IMR-90 (cell line): ENCODE measurements at regions not wholly inside any gene's neighbourhood (a gene's known extent, or its start where the extent isn't known, plus 50 kb on each side); places are given as distances from the start of the nearest gene placed in this dataset.

Experiments used
- ATAC-seq: fragments of 200-7000 bp; cut with Tn5 transposase; 2 replicates; pipeline ENCODE4 v1.9.1; 2020; ENCODE audit warnings: low read depth, mild to moderate bottlenecking, moderate library complexity
- BruUV-seq: library from RNA; stranded (reverse); fragments of 400-500 nt; replicated peaks from 2 replicates; lab custom pipeline; 2021; lab: Mats Ljungman, UMichigan
- CTCF ChIA-PET: fragments of 300-600 bp; formaldehyde crosslinking; extraction: SDS; loops from one replicate; lab custom pipeline; 2021; ENCODE audit warnings: antibody characterized with exemption; lab: Yijun Ruan, JAX
- POLR2A ChIA-PET: fragments of 300-600 bp; sonication (Branson Sonifier 250); formaldehyde crosslinking; loops from one replicate; lab custom pipeline; 2022; ENCODE audit warnings: antibody characterized with exemption; ENCODE audit not compliant: unreplicated experiment; lab: Charles Lee
- DNase-seq: peaks from one replicate; pipeline ENCODE4 v3.0.0; 2013
- H2AFZ ChIP-seq: replicated peaks from 2 replicates; pipeline ENCODE3; 2013; ENCODE audit warnings: low read length, mild to moderate bottlenecking; ENCODE audit not compliant: poor library complexity
- H2AK5ac ChIP-seq: 2 replicates; pipeline ENCODE4 v1.6.1; 2013; ENCODE audit warnings: low read depth, low read length, inconsistent platforms
- H2AK9ac ChIP-seq: replicated peaks from 2 replicates; pipeline ENCODE3; 2013; ENCODE audit warnings: mild to moderate bottlenecking, low read depth, low read length, moderate library complexity; ENCODE audit not compliant: poor library complexity
- H2BK120ac ChIP-seq: 2 replicates; pipeline ENCODE4 v1.6.1; 2013; ENCODE audit warnings: low read depth, low read length, inconsistent platforms
- H2BK15ac ChIP-seq: 3 replicates; pipeline ENCODE4 v1.6.1; 2013; ENCODE audit warnings: low read depth, low read length, inconsistent platforms
- H2BK20ac ChIP-seq: 2 replicates; pipeline ENCODE4 v1.6.1; 2013; ENCODE audit warnings: low read depth, mild to moderate bottlenecking, inconsistent platforms, low read length, moderate library complexity
- H2BK5ac ChIP-seq: 2 replicates; pipeline ENCODE4 v1.6.1; 2013; ENCODE audit warnings: mild to moderate bottlenecking, low read depth, low read length, inconsistent platforms; ENCODE audit not compliant: poor library complexity, severe bottlenecking
- H3K14ac ChIP-seq: replicated peaks from 2 replicates; pipeline ENCODE4 v1.6.1; 2013; ENCODE audit warnings: low read depth, low read length, inconsistent platforms
- H3K18ac ChIP-seq: 2 replicates; pipeline ENCODE4 v1.6.1; 2013; ENCODE audit warnings: low read depth, low read length, control low read depth
- H3K23ac ChIP-seq: 2 replicates; pipeline ENCODE4 v1.6.1; 2013; ENCODE audit warnings: low read depth, low read length, inconsistent platforms
- H3K27ac ChIP-seq: 2 replicates; pipeline ENCODE4 v1.5.1; 2013; ENCODE audit warnings: mild to moderate bottlenecking, control low read depth, low read length; ENCODE audit not compliant: insufficient read depth
- H3K27me3 ChIP-seq: 2 replicates; pipeline ENCODE4 v1.6.1; 2013; ENCODE audit warnings: low read length; ENCODE audit not compliant: control insufficient read depth, insufficient read depth
- H3K36me3 ChIP-seq: 2 replicates; pipeline ENCODE4 v1.6.1; 2013; ENCODE audit warnings: low read length, mixed read lengths; ENCODE audit not compliant: control insufficient read depth, insufficient read depth
- H3K4ac ChIP-seq: 2 replicates; pipeline ENCODE4 v1.6.1; 2013; ENCODE audit warnings: low read depth, low read length, inconsistent platforms
- H3K4me1 ChIP-seq: 2 replicates; pipeline ENCODE4 v1.6.1; 2013; ENCODE audit warnings: low read length, mixed read lengths; ENCODE audit not compliant: control insufficient read depth, insufficient read depth
- H3K4me2 ChIP-seq: 2 replicates; pipeline ENCODE4 v1.6.1; 2013; ENCODE audit warnings: low read depth, mild to moderate bottlenecking, control low read depth, low read length, moderate library complexity
- H3K4me3 ChIP-seq: 2 replicates; pipeline ENCODE4 v1.5.1; 2013; ENCODE audit warnings: low read depth, mild to moderate bottlenecking, control low read depth, low read length, moderate library complexity; ENCODE audit not compliant: insufficient read depth
- H3K56ac ChIP-seq: 2 replicates; pipeline ENCODE4 v1.6.1; 2013; ENCODE audit warnings: low read length, inconsistent platforms; ENCODE audit not compliant: insufficient read depth; ENCODE audit errors: extremely low read depth
- H3K79me1 ChIP-seq, 2 experiments: 2 replicates each; pipeline ENCODE4 v1.6.1; 2013; ENCODE audit warnings: low read length in 2 of 2, inconsistent platforms in 1 of 2, low read depth in 1 of 2
- H3K9ac ChIP-seq: 2 replicates; pipeline ENCODE4 v1.6.1; 2013; ENCODE audit warnings: low read depth, low read length, control low read depth
- H3K9me1 ChIP-seq: 2 replicates; pipeline ENCODE4 v1.6.1; 2013; ENCODE audit warnings: low read length, inconsistent platforms; ENCODE audit not compliant: insufficient read depth
- H3K9me3 ChIP-seq: 2 replicates; pipeline ENCODE4 v1.6.1; 2013; ENCODE audit warnings: low read length; ENCODE audit not compliant: control insufficient read depth, insufficient read depth
- H4K20me1 ChIP-seq: 2 replicates; pipeline ENCODE4 v1.6.1; 2013; ENCODE audit warnings: low read length, inconsistent platforms; ENCODE audit not compliant: insufficient read depth
- H4K5ac ChIP-seq: 2 replicates; pipeline ENCODE4 v1.6.1; 2013; ENCODE audit warnings: mild to moderate bottlenecking, low read depth, low read length, control low read depth
- H4K8ac ChIP-seq, 2 experiments: 2 replicates each; pipeline ENCODE4 v1.6.1; 2013; ENCODE audit warnings: low read depth in 2 of 2, low read length in 2 of 2, control low read depth in 1 of 2, inconsistent platforms in 1 of 2
- H4K91ac ChIP-seq: 2 replicates; pipeline ENCODE4 v1.6.1; 2013; ENCODE audit warnings: low read depth, low read length, inconsistent platforms; ENCODE audit not compliant: insufficient read depth
- FOS ChIP-seq: fragments of 150-350 bp; IDR thresholded peaks from 2 replicates; pipeline ENCODE4 v1.6.1; 2016; ENCODE audit warnings: low read depth, low read length
- MAFK ChIP-seq: IDR thresholded peaks from 2 replicates; pipeline ENCODE4 v1.6.1; 2012; ENCODE audit warnings: low read depth, low read length, improper control_type of control experiment
- MAZ ChIP-seq: IDR thresholded peaks from 2 replicates; pipeline ENCODE4 v1.6.1; 2012; ENCODE audit warnings: low read depth, mild to moderate bottlenecking, low read length, improper control_type of control experiment, moderate library complexity, borderline replicate concordance
- POLR2A ChIP-seq: IDR thresholded peaks from 2 replicates; pipeline ENCODE4 v1.6.1; 2012; ENCODE audit warnings: mild to moderate bottlenecking, low read depth, low read length
- WGBS, 2 experiments: methylation state at CpG; one replicate each; pipeline versions ENCODE4 v1.1.5 to v1.1.7; 2013; ENCODE audit warnings: missing lambda C conversion rate in 2 of 2; ENCODE audit not compliant: insufficient read length in 1 of 2; ENCODE audit errors: extremely low coverage in 2 of 2; 5-methylcytosine and 5-hydroxymethylcytosine counted together
- dilution Hi-C: fragments of 300-500 bp; cut with HindIII; formaldehyde crosslinking; loops from one replicate; pipeline ENCODE4 v1.14.3; 2018; ENCODE audit warnings: low sequenced_read_pairs; ENCODE audit not compliant: unreplicated experiment
- in situ Hi-C: fragments of 300-500 bp; cut with MboI; formaldehyde crosslinking; loops from 3 replicates; pipeline ENCODE4 v1.14.3; 2019; ENCODE audit warnings: low sequenced_read_pairs, inconsistent platforms, mixed read lengths
- intact Hi-C: fragments of 100-400 bp; cut with micrococcal nuclease; formaldehyde crosslinking; loops from 2 replicates; pipeline ENCODE4 v1.10.0; 2022

DNA sequence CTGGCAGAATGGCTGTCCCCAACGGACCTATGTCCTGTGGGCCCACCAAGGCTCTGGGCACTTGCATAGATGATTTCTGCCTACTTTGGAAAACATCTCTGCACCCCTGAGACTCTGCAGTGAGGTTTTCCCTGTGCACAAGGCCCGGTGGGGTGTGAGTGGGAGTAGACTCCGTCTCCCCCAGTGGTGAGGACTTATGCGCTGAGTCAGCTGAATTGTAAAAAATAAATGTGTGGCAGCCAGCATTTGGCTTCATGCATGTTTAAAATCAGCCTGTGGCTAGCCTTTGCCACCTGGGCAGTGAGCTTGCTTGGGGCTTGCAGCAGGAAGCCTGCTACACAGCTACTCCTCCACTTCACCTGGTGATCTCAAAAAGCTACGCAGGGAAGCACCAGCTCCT, 139.3 kb upstream of the WDR11 start:
- Histone ChIP-seq H4K8ac (no peak overlapping the region), H3K14ac (no peak overlapping the region), H3K9me1 (no peaks in the 10 kb centered on the region), H3K9me3 (peaks cover 22% of the 10 kb centered on the region), H3K79me1 (no peaks in the 10 kb centered on the region), H3K4me2 (no peak overlapping the region), H3K36me3 (no peaks in the 10 kb centered on the region), H3K18ac (no peak overlapping the region), H3K56ac (no peak overlapping the region), H2BK5ac (no peak overlapping the region), H4K91ac (no peak overlapping the region), H2AK9ac (no peak overlapping the region), H2BK15ac (no peak overlapping the region), H2BK120ac (no peak overlapping the region), H3K4ac (no peak overlapping the region), H3K4me1 (no peaks in the 10 kb centered on the region), H2AK5ac (no peak overlapping the region), H3K9ac (no peak overlapping the region), H2AFZ (no peak overlapping the region), H2BK20ac (no peak overlapping the region), H4K20me1 (no peaks in the 10 kb centered on the region), H3K27ac (no peak overlapping the region), H3K23ac (no peak overlapping the region), H3K4me3 (no peak overlapping the region), H4K5ac (no peak overlapping the region), H3K27me3 (no peaks in the 10 kb centered on the region)
- POLR2A ChIA-PET: no interaction called here
- CTCF ChIA-PET: no interaction called here
- WGBS, 2 experiments: no CpG with 5 or more reads among the region's 5 CpGs
- in situ Hi-C loops: no loop called here
- ATAC-seq (no peak), DNase-seq (no peak)
- BruUV-seq: no TSS peak
- intact Hi-C loops: no loop called here
- dilution Hi-C loops: no loop called here
- no peak for TF ChIP-seq FOS
- no peak for TF ChIP-seq MAZ
- no peak for TF ChIP-seq POLR2A
- TF ChIP-seq MAFK: peak; percentile 93
